ENCODE measurements at regions not wholly inside any gene's neighbourhood (a gene's known extent, or its start where the extent isn't known, plus 50 kb on each side); places are given as distances from the start of the nearest gene placed in this dataset.

- Mint-ChIP-seq H3K9me3 (ENCODE audit: unreplicated experiment) (no peaks in the 10 kb centered on the region), H3K4me3 (ENCODE audit: unreplicated experiment) (no peak overlapping the region), H3K27ac (ENCODE audit: unreplicated experiment) (no peak overlapping the region), H3K36me3 (ENCODE audit: insufficient read depth, unreplicated experiment) (no peaks in the 10 kb centered on the region), H3K27me3 (ENCODE audit: insufficient read depth, unreplicated experiment) (no peaks in the 10 kb centered on the region), H3K4me1 (ENCODE audit: low read depth, unreplicated experiment) (no peaks in the 10 kb centered on the region)
- Histone ChIP-seq H3K4me1 (no peaks in the 10 kb centered on the region), H3K36me3 (ENCODE audit: control insufficient read depth, insufficient read depth, low read length) (no peaks in the 10 kb centered on the region), H3K9me3 (no peaks in the 10 kb centered on the region), H3K4me3 (ENCODE audit: low read depth, low read length) (no peak overlapping the region), H3K27me3 (replicated peaks; ENCODE audit: control insufficient read depth, insufficient read depth, low read length) (peaks cover 2% of the 10 kb centered on the region)
- intact Hi-C loops (cut with micrococcal nuclease; ENCODE audit: unreplicated experiment), result no loop called here
- no peak for TF ChIP-seq CTCF (IDR thresholded peaks at IDR 0.05; ENCODE audit: insufficient read depth in 1 of 2, low read depth in 1 of 2, low read length in 1 of 2, severe bottlenecking in 1 of 2, unreplicated experiment in 1 of 2)
- no TSS peak for BruUV-seq (replicated peaks)
- no peak for DNase-seq
- CTCF ChIA-PET, result no interaction called here
- POLR2A ChIA-PET, result no interaction called here
Observed at GRCh38 chr11:107266455-107266854, 191.2 kb downstream of the CWF19L2 start.

GRCh38 chr11:107265591-107266121 lies 192.0 kb downstream of the CWF19L2 start:
- H3K4me3 ChIP-seq (ENCODE audit: low read depth, low read length), result no peak overlapping the region
- H3K36me3 Mint-ChIP-seq (ENCODE audit: insufficient read depth, unreplicated experiment), result no peaks in the 10 kb centered on the region
- no peaks in the 10 kb centered on the region for H3K9me3 Mint-ChIP-seq (ENCODE audit: unreplicated experiment)
- H3K4me1 Mint-ChIP-seq (ENCODE audit: low read depth, unreplicated experiment), result no peaks in the 10 kb centered on the region
- H3K4me3 Mint-ChIP-seq (ENCODE audit: unreplicated experiment), result no peak overlapping the region
- DNase-seq, result no peak
- BruUV-seq (replicated peaks), result no TSS peak
- H3K9me3 ChIP-seq, result no peaks in the 10 kb centered on the region
- no peaks in the 10 kb centered on the region for H3K27me3 Mint-ChIP-seq (ENCODE audit: insufficient read depth, unreplicated experiment)
- intact Hi-C loops (cut with micrococcal nuclease; ENCODE audit: unreplicated experiment), result no loop called here
- CTCF ChIA-PET, result no interaction called here
- TF ChIP-seq CTCF (IDR thresholded peaks at IDR 0.05; ENCODE audit: insufficient read depth in 1 of 2, low read depth in 1 of 2, low read length in 1 of 2, severe bottlenecking in 1 of 2, unreplicated experiment in 1 of 2), result no peak
- no peak overlapping the region for H3K27ac Mint-ChIP-seq (ENCODE audit: unreplicated experiment)
- H3K27me3 ChIP-seq (replicated peaks; ENCODE audit: control insufficient read depth, insufficient read depth, low read length), result peaks cover 2% of the 10 kb centered on the region
- no peaks in the 10 kb centered on the region for H3K36me3 ChIP-seq (ENCODE audit: control insufficient read depth, insufficient read depth, low read length)
- H3K4me1 ChIP-seq, result no peaks in the 10 kb centered on the region
- POLR2A ChIA-PET, result no interaction called here

- intact Hi-C loops (cut with micrococcal nuclease; ENCODE audit: unreplicated experiment), result no loop called here
- H3K4me1 ChIP-seq, result no peaks in the 10 kb centered on the region
- DNase-seq, result no peak
- H3K27me3 ChIP-seq (replicated peaks; ENCODE audit: control insufficient read depth, insufficient read depth, low read length), result peaks cover 2% of the 10 kb centered on the region
- Mint-ChIP-seq H3K27me3 (ENCODE audit: insufficient read depth, unreplicated experiment) (peaks cover 3% of the 10 kb centered on the region), H3K36me3 (ENCODE audit: insufficient read depth, unreplicated experiment) (no peaks in the 10 kb centered on the region), H3K27ac (ENCODE audit: unreplicated experiment) (no peak overlapping the region), H3K4me3 (ENCODE audit: unreplicated experiment) (no peak overlapping the region), H3K9me3 (ENCODE audit: unreplicated experiment) (no peaks in the 10 kb centered on the region), H3K4me1 (ENCODE audit: low read depth, unreplicated experiment) (no peaks in the 10 kb centered on the region)
- no peak overlapping the region for H3K4me3 ChIP-seq (ENCODE audit: low read depth, low read length)
- no peaks in the 10 kb centered on the region for H3K36me3 ChIP-seq (ENCODE audit: control insufficient read depth, insufficient read depth, low read length)
- POLR2A ChIA-PET, result no interaction called here
- BruUV-seq (replicated peaks), result no TSS peak
- CTCF ChIA-PET, result no interaction called here
- no peaks in the 10 kb centered on the region for H3K9me3 ChIP-seq
- TF ChIP-seq CTCF (IDR thresholded peaks at IDR 0.05; ENCODE audit: insufficient read depth in 1 of 2, low read depth in 1 of 2, low read length in 1 of 2, severe bottlenecking in 1 of 2, unreplicated experiment in 1 of 2), result no peak
Observed at GRCh38 chr11:107263844-107264563, 193.6 kb downstream of the CWF19L2 start.

Data from Caco-2 (cell line).